ENCODE measurements at regions not wholly inside any gene's neighbourhood (a gene's known extent, or its start where the extent isn't known, plus 50 kb on each side); places are given as distances from the start of the nearest gene placed in this dataset.
"Not testable (repeated sequence)": the region's sequence is repeated elsewhere in the genome, so short reads cannot be mapped to it uniquely, and the experiment has no call there.

GRCh38 chr4:131638781-131639180, 1510.3 kb upstream of the PCDH10 start:
- no peak for TF ChIP-seq CTCF (conservative IDR thresholded peaks at IDR 0.05; ENCODE audit: low read depth, low read length)
- DNase-seq (ENCODE audit: low read depth): peak; percentile 60
- H3K4me3 ChIP-seq (ENCODE audit: low read depth, low read length): no peak overlapping the region

GRCh38 chr4:131644619-131645018, 1504.5 kb upstream of the PCDH10 start:
- no peak overlapping the region for H3K4me3 ChIP-seq (ENCODE audit: low read depth, low read length)
- peak; percentile 93 for TF ChIP-seq CTCF (conservative IDR thresholded peaks at IDR 0.05; ENCODE audit: low read depth, low read length)
- DNase-seq (ENCODE audit: low read depth): peak; percentile 77

- no peak overlapping the region for H3K4me3 ChIP-seq (ENCODE audit: low read depth, low read length)
- no peak for TF ChIP-seq CTCF (conservative IDR thresholded peaks at IDR 0.05; ENCODE audit: low read depth, low read length)
- no peak for DNase-seq (ENCODE audit: low read depth)
Measured at GRCh38 chr4:131649227-131649626, 1499.9 kb upstream of the PCDH10 start.

GRCh38 chr4:131650951-131651350, 1498.1 kb upstream of the PCDH10 start:
- no peak for DNase-seq (ENCODE audit: low read depth)
- no peak for TF ChIP-seq CTCF (conservative IDR thresholded peaks at IDR 0.05; ENCODE audit: low read depth, low read length)
- no peak overlapping the region for H3K4me3 ChIP-seq (ENCODE audit: low read depth, low read length)

GRCh38 chr4:131683314-131683713, 1465.8 kb upstream of the PCDH10 start:
- H3K4me3 ChIP-seq (ENCODE audit: low read depth, low read length); DNase-seq (ENCODE audit: low read depth): not testable (repeated sequence)

GRCh38 chr4:131721883-131722282, 1427.2 kb upstream of the PCDH10 start:
- no peak overlapping the region for H3K4me3 ChIP-seq (ENCODE audit: low read depth, low read length)
- no peak for DNase-seq (ENCODE audit: low read depth)
- TF ChIP-seq CTCF (conservative IDR thresholded peaks at IDR 0.05; ENCODE audit: low read depth, low read length): no peak

- not testable (repeated sequence) for DNase-seq (ENCODE audit: low read depth); H3K4me3 ChIP-seq (ENCODE audit: low read depth, low read length)
Measured at GRCh38 chr4:131723069-131723468, 1426.0 kb upstream of the PCDH10 start.

GRCh38 chr4:131724847-131725246, 1424.2 kb upstream of the PCDH10 start:
- peak; percentile 4 for DNase-seq (ENCODE audit: low read depth)
- H3K4me3 ChIP-seq (ENCODE audit: low read depth, low read length): peak overlapping the region; percentile 45

GRCh38 chr4:131725521-131725920, 1423.6 kb upstream of the PCDH10 start:
- DNase-seq (ENCODE audit: low read depth); H3K4me3 ChIP-seq (ENCODE audit: low read depth, low read length): not testable (repeated sequence)

- not testable (repeated sequence) for DNase-seq (ENCODE audit: low read depth); H3K4me3 ChIP-seq (ENCODE audit: low read depth, low read length)
Measured at GRCh38 chr4:131726940-131727339, 1422.2 kb upstream of the PCDH10 start.

GRCh38 chr4:131727418-131727817, 1421.7 kb upstream of the PCDH10 start:
- DNase-seq (ENCODE audit: low read depth): not testable (repeated sequence)
- peak overlapping the region; percentile 31 for H3K4me3 ChIP-seq (ENCODE audit: low read depth, low read length)

- not testable (repeated sequence) for H3K4me3 ChIP-seq (ENCODE audit: low read depth, low read length); DNase-seq (ENCODE audit: low read depth)
Measured at GRCh38 chr4:131729205-131729604, 1419.9 kb upstream of the PCDH10 start.

- not testable (repeated sequence) for H3K4me3 ChIP-seq (ENCODE audit: low read depth, low read length); DNase-seq (ENCODE audit: low read depth)
Measured at GRCh38 chr4:131729716-131730398, 1419.2 kb upstream of the PCDH10 start.

- not testable (repeated sequence) for H3K4me3 ChIP-seq (ENCODE audit: low read depth, low read length); DNase-seq (ENCODE audit: low read depth)
Measured at GRCh38 chr4:131730574-131730973, 1418.5 kb upstream of the PCDH10 start.

All from choroid plexus epithelial cell (primary cell).